SK-N-MC (cell line): ENCODE measurements at regions not wholly inside any gene's neighbourhood (a gene's known extent, or its start where the extent isn't known, plus 50 kb on each side); places are given as distances from the start of the nearest gene placed in this dataset.

ENCODE experiments used
- EZH2 ChIP-seq: fragments of 200-600 bp; sonication (generic); IDR thresholded peaks from one replicate; pipeline ENCODE4 v1.6.1; 2017; ENCODE audit warnings: antibody characterized with exemption
- FOXP2 ChIP-seq: optimal IDR thresholded peaks from 2 replicates; pipeline ENCODE3; 2011; ENCODE audit warnings: mild to moderate bottlenecking, moderate library complexity; ENCODE audit not compliant: insufficient read depth; ENCODE audit errors: extremely low read length, control extremely low read depth
- POLR2AphosphoS5 ChIP-seq: IDR thresholded peaks from 2 replicates; pipeline ENCODE4 v1.6.1; 2012; ENCODE audit warnings: mild to moderate bottlenecking, low read depth, low read length, borderline replicate concordance

DNA sequence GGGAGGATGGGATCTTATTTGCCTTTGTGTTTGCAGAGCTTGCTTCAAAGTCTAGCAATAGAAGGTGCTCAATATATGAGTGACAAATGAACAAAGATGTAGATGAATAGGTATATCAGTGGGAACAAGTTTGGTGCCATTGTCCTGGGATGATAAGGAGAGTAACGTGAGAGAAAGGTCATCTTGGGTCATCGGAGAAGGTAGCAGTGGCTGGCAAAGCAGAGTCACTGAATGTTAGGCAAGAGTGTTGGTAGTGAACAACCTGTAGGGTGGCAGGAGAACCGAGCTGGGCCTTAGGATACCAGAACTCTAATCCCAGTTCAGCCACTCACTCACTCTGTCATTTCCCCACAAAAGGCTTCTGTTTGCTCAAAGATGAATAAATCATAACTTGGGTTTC is 87.2 kb downstream of the CCDC71L start:
- TF ChIP-seq EZH2 (no peak), POLR2AphosphoS5 (no peak), FOXP2 (no peak)
